ENCODE measurements at regions not wholly inside any gene's neighbourhood (a gene's known extent, or its start where the extent isn't known, plus 50 kb on each side); places are given as distances from the start of the nearest gene placed in this dataset.

DNA sequence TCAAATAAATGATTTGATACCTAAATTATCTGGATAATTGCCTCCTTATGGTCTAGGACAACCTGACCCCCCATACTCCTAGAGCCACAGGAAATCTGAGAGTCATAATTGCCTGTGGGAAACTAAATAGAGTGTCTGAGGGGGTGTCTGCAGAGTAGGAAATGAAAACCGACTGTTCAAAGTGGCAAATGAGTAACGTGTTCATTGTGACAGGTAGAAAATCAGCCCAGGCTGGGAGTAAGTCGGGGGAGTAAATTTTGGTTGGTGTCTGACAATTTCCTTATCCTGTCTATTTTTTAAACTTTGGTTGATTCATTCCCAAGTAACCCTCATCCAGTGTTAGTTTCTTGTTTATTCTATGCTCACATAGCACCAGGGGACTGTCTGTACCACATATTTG, 51.6 kb upstream of the HOXC13 start:
- TF ChIP-seq, protein P1, sequence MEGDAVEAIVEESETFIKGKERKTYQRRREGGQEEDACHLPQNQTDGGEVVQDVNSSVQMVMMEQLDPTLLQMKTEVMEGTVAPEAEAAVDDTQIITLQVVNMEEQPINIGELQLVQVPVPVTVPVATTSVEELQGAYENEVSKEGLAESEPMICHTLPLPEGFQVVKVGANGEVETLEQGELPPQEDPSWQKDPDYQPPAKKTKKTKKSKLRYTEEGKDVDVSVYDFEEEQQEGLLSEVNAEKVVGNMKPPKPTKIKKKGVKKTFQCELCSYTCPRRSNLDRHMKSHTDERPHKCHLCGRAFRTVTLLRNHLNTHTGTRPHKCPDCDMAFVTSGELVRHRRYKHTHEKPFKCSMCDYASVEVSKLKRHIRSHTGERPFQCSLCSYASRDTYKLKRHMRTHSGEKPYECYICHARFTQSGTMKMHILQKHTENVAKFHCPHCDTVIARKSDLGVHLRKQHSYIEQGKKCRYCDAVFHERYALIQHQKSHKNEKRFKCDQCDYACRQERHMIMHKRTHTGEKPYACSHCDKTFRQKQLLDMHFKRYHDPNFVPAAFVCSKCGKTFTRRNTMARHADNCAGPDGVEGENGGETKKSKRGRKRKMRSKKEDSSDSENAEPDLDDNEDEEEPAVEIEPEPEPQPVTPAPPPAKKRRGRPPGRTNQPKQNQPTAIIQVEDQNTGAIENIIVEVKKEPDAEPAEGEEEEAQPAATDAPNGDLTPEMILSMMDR (IDR thresholded peaks at IDR 0.05) = no peak
- no peak for TF ChIP-seq EP300 (IDR thresholded peaks at IDR 0.05)
- no peak for TF ChIP-seq POLR2A (IDR thresholded peaks at IDR 0.05)

Measured in ovary (tissue), 3 donors.